ENCODE measurements at regions not wholly inside any gene's neighbourhood (a gene's known extent, or its start where the extent isn't known, plus 50 kb on each side); places are given as distances from the start of the nearest gene placed in this dataset.

DNA sequence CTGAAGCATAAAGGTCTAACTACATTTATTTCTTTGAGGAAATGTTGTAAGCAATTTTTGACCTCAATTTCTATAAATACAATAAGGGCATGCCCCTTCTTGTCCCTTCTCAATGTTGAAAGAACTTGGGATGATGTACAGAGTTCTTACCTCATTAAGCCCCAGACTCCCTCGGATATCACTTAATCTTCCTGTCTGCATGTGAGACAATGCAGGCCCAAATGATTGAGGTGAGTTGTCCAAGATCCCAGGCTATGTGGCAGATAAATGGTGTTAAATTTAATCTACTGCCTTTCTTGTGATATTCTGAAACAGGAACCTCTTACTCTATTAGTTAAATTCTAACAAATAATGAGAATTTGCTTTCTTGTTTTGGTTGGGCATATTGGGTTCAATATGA lies 1073.4 kb upstream of the GYPC start:
- no peak for TF ChIP-seq CTCF (IDR thresholded peaks at IDR 0.05; ENCODE audit: low read length)
- no peak for TF ChIP-seq EZH2 (IDR thresholded peaks at IDR 0.05; ENCODE audit: borderline replicate concordance, low read length)
